Right lobe of liver (tissue), 4 donors: ENCODE measurements at regions not wholly inside any gene's neighbourhood (a gene's known extent, or its start where the extent isn't known, plus 50 kb on each side); places are given as distances from the start of the nearest gene placed in this dataset.

Experiments used
- POLR2A ChIP-seq: fragments of 450-650 bp; IDR thresholded peaks from one replicate; pipeline ENCODE4 v1.6.1; 2017; ENCODE audit warnings: antibody characterized with exemption, mild to moderate bottlenecking
- TF ChIP-seq, protein P1 (sequence below), 4 donors: fragments of 200-600 bp in 3 of 4; fragments of 450-650 bp in 1 of 4; IDR thresholded peaks; one replicate each; pipeline versions ENCODE4 v1.5.1 to v1.8.0; 2016 to 2022; ENCODE audit warnings: antibody characterized with exemption in 4 of 4, mild to moderate bottlenecking in 2 of 4
- donor health status: DM: no; HTN: no; CAD: no.
- donor health status: DM: no; HTN: no; CAD: no.
- donor health status: DM: no; HTN: yes; CAD: no.

DNA sequence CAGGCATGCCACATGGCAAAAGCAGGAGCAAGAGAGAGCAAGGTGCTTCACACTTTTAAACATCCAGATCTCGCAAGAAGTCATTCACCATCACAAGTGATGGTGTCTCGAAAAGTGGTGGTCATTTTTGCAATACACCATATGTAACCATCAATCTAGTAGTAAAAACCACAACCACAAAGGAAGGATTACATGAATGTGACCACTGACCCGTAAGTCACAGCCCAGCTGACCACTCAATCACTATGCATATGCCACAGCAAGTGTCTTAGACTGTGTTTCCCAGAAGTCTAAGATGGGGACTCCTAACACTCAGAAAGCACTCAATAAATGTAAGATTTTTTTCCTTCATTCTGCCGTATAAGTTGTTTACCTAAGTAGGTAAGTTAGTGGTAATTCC is 76.9 kb downstream of the FH start:
- TF ChIP-seq, protein P1, sequence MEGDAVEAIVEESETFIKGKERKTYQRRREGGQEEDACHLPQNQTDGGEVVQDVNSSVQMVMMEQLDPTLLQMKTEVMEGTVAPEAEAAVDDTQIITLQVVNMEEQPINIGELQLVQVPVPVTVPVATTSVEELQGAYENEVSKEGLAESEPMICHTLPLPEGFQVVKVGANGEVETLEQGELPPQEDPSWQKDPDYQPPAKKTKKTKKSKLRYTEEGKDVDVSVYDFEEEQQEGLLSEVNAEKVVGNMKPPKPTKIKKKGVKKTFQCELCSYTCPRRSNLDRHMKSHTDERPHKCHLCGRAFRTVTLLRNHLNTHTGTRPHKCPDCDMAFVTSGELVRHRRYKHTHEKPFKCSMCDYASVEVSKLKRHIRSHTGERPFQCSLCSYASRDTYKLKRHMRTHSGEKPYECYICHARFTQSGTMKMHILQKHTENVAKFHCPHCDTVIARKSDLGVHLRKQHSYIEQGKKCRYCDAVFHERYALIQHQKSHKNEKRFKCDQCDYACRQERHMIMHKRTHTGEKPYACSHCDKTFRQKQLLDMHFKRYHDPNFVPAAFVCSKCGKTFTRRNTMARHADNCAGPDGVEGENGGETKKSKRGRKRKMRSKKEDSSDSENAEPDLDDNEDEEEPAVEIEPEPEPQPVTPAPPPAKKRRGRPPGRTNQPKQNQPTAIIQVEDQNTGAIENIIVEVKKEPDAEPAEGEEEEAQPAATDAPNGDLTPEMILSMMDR (IDR thresholded peaks at IDR 0.05) = no peak
- no peak for TF ChIP-seq POLR2A
